ENCODE measurements at regions not wholly inside any gene's neighbourhood (a gene's known extent, or its start where the extent isn't known, plus 50 kb on each side); places are given as distances from the start of the nearest gene placed in this dataset.

- no peak for DNase-seq (ENCODE audit: low spot score)
- TF ChIP-seq CBFB (CRISPR knock-in tag; IDR thresholded peaks at IDR 0.05; ENCODE audit: low read depth) = no peak
- TF ChIP-seq ESRRA (CRISPR knock-in tag; IDR thresholded peaks at IDR 0.05; ENCODE audit: borderline replicate concordance) = no peak
- TF ChIP-seq NR1H2 (CRISPR knock-in tag; IDR thresholded peaks at IDR 0.05) = no peak
- no peak for TF ChIP-seq ZNF219 (CRISPR knock-in tag; IDR thresholded peaks at IDR 0.05; ENCODE audit: borderline replicate concordance)
- TF ChIP-seq ZNF423 (CRISPR knock-in tag; IDR thresholded peaks at IDR 0.05) = no peak
- TF ChIP-seq NFATC4 (CRISPR knock-in tag; IDR thresholded peaks at IDR 0.05) = no peak
- TF ChIP-seq NFYB (CRISPR knock-in tag; conservative IDR thresholded peaks at IDR 0.05; ENCODE audit: low read depth) = no peak
- TF ChIP-seq NFE2L1 (CRISPR knock-in tag; IDR thresholded peaks at IDR 0.05) = no peak
- TF ChIP-seq, protein P1, sequence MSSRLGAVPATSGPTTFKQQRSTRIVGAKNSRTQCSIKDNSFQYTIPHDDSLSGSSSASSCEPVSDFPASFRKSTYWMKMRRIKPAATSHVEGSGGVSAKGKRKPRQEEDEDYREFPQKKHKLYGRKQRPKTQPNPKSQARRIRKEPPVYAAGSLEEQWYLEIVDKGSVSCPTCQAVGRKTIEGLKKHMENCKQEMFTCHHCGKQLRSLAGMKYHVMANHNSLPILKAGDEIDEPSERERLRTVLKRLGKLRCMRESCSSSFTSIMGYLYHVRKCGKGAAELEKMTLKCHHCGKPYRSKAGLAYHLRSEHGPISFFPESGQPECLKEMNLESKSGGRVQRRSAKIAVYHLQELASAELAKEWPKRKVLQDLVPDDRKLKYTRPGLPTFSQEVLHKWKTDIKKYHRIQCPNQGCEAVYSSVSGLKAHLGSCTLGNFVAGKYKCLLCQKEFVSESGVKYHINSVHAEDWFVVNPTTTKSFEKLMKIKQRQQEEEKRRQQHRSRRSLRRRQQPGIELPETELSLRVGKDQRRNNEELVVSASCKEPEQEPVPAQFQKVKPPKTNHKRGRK (CRISPR knock-in tag; IDR thresholded peaks at IDR 0.05; ENCODE audit: borderline replicate concordance) = no peak
- TF ChIP-seq, protein P2, sequence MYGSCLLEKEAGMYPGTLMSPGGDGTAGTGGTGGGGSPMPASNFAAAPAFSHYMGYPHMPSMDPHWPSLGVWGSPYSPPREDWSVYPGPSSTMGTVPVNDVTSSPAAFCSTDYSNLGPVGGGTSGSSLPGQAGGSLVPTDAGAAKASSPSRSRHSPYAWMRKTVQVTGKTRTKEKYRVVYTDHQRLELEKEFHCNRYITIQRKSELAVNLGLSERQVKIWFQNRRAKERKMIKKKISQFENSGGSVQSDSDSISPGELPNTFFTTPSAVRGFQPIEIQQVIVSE (CRISPR knock-in tag; IDR thresholded peaks at IDR 0.05; ENCODE audit: borderline replicate concordance) = no peak
- TF ChIP-seq ELF4 (CRISPR knock-in tag; IDR thresholded peaks at IDR 0.05; ENCODE audit: low read depth) = no peak
- no peak for TF ChIP-seq USF2 (CRISPR knock-in tag; IDR thresholded peaks at IDR 0.05)
- TF ChIP-seq RELA (CRISPR knock-in tag; IDR thresholded peaks at IDR 0.05; ENCODE audit: borderline replicate concordance) = no peak
- TF ChIP-seq, protein P3, sequence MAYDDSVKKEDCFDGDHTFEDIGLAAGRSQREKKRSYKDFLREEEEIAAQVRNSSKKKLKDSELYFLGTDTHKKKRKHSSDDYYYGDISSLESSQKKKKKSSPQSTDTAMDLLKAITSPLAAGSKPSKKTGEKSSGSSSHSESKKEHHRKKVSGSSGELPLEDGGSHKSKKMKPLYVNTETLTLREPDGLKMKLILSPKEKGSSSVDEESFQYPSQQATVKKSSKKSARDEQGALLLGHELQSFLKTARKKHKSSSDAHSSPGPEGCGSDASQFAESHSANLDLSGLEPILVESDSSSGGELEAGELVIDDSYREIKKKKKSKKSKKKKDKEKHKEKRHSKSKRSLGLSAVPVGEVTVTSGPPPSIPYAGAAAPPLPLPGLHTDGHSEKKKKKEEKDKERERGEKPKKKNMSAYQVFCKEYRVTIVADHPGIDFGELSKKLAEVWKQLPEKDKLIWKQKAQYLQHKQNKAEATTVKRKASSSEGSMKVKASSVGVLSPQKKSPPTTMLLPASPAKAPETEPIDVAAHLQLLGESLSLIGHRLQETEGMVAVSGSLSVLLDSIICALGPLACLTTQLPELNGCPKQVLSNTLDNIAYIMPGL (CRISPR knock-in tag; IDR thresholded peaks at IDR 0.05) = no peak
- no peak for TF ChIP-seq HMGA2 (CRISPR knock-in tag; IDR thresholded peaks at IDR 0.05)
- TF ChIP-seq, protein P4, sequence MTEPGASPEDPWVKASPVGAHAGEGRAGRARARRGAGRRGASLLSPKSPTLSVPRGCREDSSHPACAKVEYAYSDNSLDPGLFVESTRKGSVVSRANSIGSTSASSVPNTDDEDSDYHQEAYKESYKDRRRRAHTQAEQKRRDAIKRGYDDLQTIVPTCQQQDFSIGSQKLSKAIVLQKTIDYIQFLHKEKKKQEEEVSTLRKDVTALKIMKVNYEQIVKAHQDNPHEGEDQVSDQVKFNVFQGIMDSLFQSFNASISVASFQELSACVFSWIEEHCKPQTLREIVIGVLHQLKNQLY (CRISPR knock-in tag; IDR thresholded peaks at IDR 0.05) = no peak
- no peak for TF ChIP-seq RORB (CRISPR knock-in tag; IDR thresholded peaks at IDR 0.05)
- no peak for TF ChIP-seq TP53 (CRISPR knock-in tag; IDR thresholded peaks at IDR 0.05)
- TF ChIP-seq, protein P5, sequence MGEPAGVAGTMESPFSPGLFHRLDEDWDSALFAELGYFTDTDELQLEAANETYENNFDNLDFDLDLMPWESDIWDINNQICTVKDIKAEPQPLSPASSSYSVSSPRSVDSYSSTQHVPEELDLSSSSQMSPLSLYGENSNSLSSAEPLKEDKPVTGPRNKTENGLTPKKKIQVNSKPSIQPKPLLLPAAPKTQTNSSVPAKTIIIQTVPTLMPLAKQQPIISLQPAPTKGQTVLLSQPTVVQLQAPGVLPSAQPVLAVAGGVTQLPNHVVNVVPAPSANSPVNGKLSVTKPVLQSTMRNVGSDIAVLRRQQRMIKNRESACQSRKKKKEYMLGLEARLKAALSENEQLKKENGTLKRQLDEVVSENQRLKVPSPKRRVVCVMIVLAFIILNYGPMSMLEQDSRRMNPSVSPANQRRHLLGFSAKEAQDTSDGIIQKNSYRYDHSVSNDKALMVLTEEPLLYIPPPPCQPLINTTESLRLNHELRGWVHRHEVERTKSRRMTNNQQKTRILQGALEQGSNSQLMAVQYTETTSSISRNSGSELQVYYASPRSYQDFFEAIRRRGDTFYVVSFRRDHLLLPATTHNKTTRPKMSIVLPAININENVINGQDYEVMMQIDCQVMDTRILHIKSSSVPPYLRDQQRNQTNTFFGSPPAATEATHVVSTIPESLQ (CRISPR knock-in tag; IDR thresholded peaks at IDR 0.05) = no peak
- TF ChIP-seq PREB (CRISPR knock-in tag; IDR thresholded peaks at IDR 0.05; ENCODE audit: borderline replicate concordance) = no peak
- Mint-ChIP-seq H3K4me1 (no peaks in the 10 kb centered on the region), H3K27me3 (ENCODE audit: low read depth) (no peaks in the 10 kb centered on the region; the same call in 1 of the 2 replicates), H3K9me3 (no peaks in the 10 kb centered on the region; the same call in 1 of the 2 replicates), H3K4me3 (no peak overlapping the region), H3K27ac (no peak overlapping the region), H3K36me3 (no peaks in the 10 kb centered on the region)
- POLR2A ChIA-PET = no interaction called here
- CTCF ChIA-PET = interaction anchor here (0.6 to 0.9 kb wide), 4 partner anchors 9 to 25 kb away, joined by 3 to 4 read pairs (median 3); no protein-coding TSS in a partner anchor
- no peak for ATAC-seq
These were observed 52.0 kb upstream of the TINAGL1 start for GRCh38 chr1:31524186-31524901.

Data from WTC11 (cell line).